Fibroblast of the aortic adventitia (primary cell): ENCODE measurements at regions not wholly inside any gene's neighbourhood (a gene's known extent, or its start where the extent isn't known, plus 50 kb on each side); places are given as distances from the start of the nearest gene placed in this dataset.

ENCODE experiments used
- DNase-seq: peaks from one replicate; pipeline ENCODE4 v3.0.0-alpha.2; 2010; ENCODE audit warnings: low read depth
- H3K4me3 ChIP-seq: 2 replicates; pipeline ENCODE4 v1.5.1; 2011; ENCODE audit warnings: low read depth, mild to moderate bottlenecking, control low read depth, low read length, moderate library complexity
- CTCF ChIP-seq: IDR thresholded peaks from 2 replicates; pipeline ENCODE4 v1.5.1; 2011; ENCODE audit warnings: mild to moderate bottlenecking, low read length, control low read depth, inconsistent platforms; ENCODE audit not compliant: insufficient read depth

GRCh38 chr5:2132497-2132847 lies 249.7 kb upstream of the IRX4 start:
- DNase-seq = no peak
- H3K4me3 ChIP-seq = no peak overlapping the region
- TF ChIP-seq CTCF = no peak

- no peak for DNase-seq
- no peak overlapping the region for H3K4me3 ChIP-seq
- TF ChIP-seq CTCF = no peak
Observed at GRCh38 chr5:2131826-2132496, 249.2 kb upstream of the IRX4 start.

- no peak for DNase-seq
- no peak overlapping the region for H3K4me3 ChIP-seq
- TF ChIP-seq CTCF = no peak
Observed at GRCh38 chr5:2131196-2131595, 248.5 kb upstream of the IRX4 start.

DNA sequence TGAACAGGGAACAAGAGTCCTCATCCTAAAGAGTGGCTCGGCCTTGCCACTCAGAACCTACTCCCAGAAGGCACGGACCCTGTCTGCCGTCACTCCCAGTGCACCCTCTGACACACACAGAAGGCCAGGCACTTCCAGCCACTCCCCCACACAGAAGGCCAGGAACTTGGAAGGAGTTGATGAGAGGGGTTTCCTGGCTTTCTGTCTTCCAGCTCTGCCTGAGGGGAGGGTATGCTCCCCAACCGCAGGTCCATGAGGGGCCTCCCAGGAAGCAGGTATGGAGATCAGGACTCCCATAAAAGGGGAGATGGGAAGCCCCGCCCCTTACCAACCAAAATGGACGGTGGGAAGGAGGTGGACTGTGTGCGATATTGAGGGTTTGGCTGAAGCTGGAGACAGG lies 247.6 kb upstream of the IRX4 start:
- TF ChIP-seq CTCF = no peak
- no peak overlapping the region for H3K4me3 ChIP-seq
- no peak for DNase-seq

DNA sequence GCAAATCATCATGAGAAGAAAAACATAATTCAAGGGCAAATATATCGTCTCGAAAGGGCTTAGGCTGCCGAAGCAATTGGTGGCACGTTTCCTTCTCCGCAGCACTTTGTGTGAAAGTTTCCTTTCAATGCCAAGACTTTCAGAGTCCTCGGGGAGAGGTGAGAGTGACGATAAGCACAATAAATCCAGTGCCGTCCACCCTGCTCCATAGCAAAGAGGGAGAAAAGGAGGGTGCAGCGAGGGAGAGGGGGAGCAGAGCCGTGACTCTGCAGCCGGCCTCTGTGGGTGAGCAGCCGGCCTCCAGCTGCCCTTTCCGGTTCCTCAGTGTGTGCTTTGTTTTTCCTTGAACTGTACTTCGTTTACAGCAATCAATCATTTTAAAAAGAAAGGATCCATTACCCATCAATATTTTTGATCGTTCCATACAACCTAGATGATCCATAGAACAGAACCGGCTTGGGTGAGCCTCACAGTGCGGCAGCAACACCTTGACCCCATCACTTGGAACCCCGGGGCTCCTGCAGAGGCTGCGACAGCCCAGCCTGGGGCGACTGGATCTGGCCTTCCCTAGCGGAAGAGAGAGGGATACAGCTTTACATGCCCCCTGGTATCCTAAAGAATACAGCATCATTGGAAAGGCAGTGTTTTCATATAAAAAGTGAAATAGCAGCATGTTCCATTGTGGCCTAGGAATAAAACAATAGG lies 247.0 kb upstream of the IRX4 start:
- no peak for DNase-seq
- H3K4me3 ChIP-seq = no peak overlapping the region
- no peak for TF ChIP-seq CTCF

DNA sequence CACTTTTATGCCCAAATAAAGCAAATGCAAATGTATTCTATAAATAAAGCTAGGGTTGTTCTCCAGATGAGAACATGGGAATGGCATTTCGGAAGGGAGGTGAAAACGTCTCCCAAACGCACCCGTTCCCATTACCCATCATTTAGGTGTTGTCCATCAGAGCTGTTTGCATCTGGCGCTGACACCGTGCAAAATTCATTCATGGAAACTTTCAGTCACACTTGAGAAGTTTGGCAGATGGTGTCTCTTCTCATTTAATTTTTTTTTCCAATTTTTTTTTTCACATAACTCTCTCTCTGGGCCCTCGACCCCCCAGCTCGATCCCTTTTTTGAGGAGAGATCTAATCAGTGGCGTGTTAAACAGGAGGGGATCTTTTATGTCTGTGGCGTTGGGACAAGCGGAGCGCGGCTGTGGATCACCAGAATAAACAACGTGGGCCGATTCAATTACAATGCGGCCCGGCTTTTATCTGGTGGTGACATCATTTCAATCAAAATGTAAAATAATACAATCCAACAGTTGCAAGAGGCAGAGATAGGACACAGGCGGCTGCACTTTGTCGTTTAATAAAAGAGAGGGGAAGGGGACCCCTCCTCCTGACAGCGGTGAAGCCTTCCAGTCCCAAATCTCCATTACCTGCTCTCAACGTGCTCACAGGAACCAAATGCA lies 246.1 kb upstream of the IRX4 start:
- TF ChIP-seq CTCF = no peak
- DNase-seq = no peak
- no peak overlapping the region for H3K4me3 ChIP-seq
